Lung (tissue), 11 donors: ENCODE measurements at regions not wholly inside any gene's neighbourhood (a gene's known extent, or its start where the extent isn't known, plus 50 kb on each side); places are given as distances from the start of the nearest gene placed in this dataset.

Experiments used
- ATAC-seq: fragments of 200-7000 bp; cut with Tn5 transposase; one replicate; pipeline ENCODE4 v1.9.1; 2020; ENCODE audit warnings: moderate number of reproducible peaks; ENCODE audit not compliant: insufficient read depth, low FRiP score
- DNase-seq, 3 donors: peaks; one replicate each; pipeline ENCODE4 v3.0.0-alpha.2; 2013 to 2017
- H3K27ac ChIP-seq, 2 donors: one replicate each; pipeline ENCODE4 v1.5.1; 2013; ENCODE audit warnings: mild to moderate bottlenecking in 2 of 2, moderate library complexity in 2 of 2, control low read depth in 1 of 2, inconsistent platforms in 1 of 2, low read depth in 1 of 2, low read length in 1 of 2
- H3K27me3 ChIP-seq, 3 donors: one replicate each; pipeline ENCODE4 v1.5.1; 2013; ENCODE audit warnings: low read length in 2 of 3; ENCODE audit not compliant: control insufficient read depth in 3 of 3, insufficient read depth in 3 of 3
- H3K36me3 ChIP-seq, 4 donors: one replicate each; pipeline ENCODE4 v1.5.1; 2013; ENCODE audit warnings: low read length in 4 of 4, mild to moderate bottlenecking in 1 of 4, moderate library complexity in 1 of 4; ENCODE audit not compliant: control insufficient read depth in 4 of 4, insufficient read depth in 4 of 4
- H3K4me1 ChIP-seq, 5 donors: one replicate each; pipeline ENCODE4 v1.5.1; 2013; ENCODE audit warnings: low read length in 5 of 5, mild to moderate bottlenecking in 2 of 5, moderate library complexity in 1 of 5; ENCODE audit not compliant: control insufficient read depth in 5 of 5, insufficient read depth in 5 of 5
- H3K4me3 ChIP-seq: one replicate; pipeline ENCODE4 v1.5.1; 2013; ENCODE audit warnings: mild to moderate bottlenecking, control low read depth, moderate library complexity
- H3K9ac ChIP-seq, 2 donors: one replicate each; pipeline ENCODE4 v1.5.1; 2013; ENCODE audit warnings: low read length in 2 of 2, control low read depth in 1 of 2; ENCODE audit not compliant: insufficient read depth in 1 of 2
- H3K9me3 ChIP-seq, 4 donors: one replicate each; pipeline ENCODE4 v1.5.1; 2013; ENCODE audit warnings: low read length in 3 of 4, mild to moderate bottlenecking in 1 of 4, moderate library complexity in 1 of 4; ENCODE audit not compliant: control insufficient read depth in 4 of 4, insufficient read depth in 3 of 4
- CTCF ChIP-seq: IDR thresholded peaks from 2 replicates; pipeline ENCODE4 v1.5.1; 2012; ENCODE audit warnings: mild to moderate bottlenecking; ENCODE audit errors: control extremely low read depth, extremely low read depth
- whole genome bisulfite sequencing, 2 donors: extraction: QIAGEN DNeasy Blood & Tissue Kit; methylation state at CpG; one replicate each; pipeline ENCODE4 v1.1.7; 2013; 5-methylcytosine and 5-hydroxymethylcytosine counted together
- donor health status: control.
- donor health status: control.
- donor health status: Bipolar disorder and iron deficiency.
- donor health status: healthy.
- donor health status: DM: yes; HTN: yes; CAD: no.

GRCh38 chr1:209513226-209513625 lies 70.3 kb upstream of the CAMK1G start:
- no peak overlapping the region for H3K9ac ChIP-seq
- DNase-seq (peak in 2 of 3 donors; percentile 11 to 31), ATAC-seq (peak; percentile 58)
- peak; percentile 17 for TF ChIP-seq CTCF
- H3K4me3 ChIP-seq, result no peak overlapping the region
- H3K36me3 ChIP-seq, result no peaks in the 10 kb centered on the region
- no peaks in the 10 kb centered on the region for H3K4me1 ChIP-seq
- no peak overlapping the region for H3K27ac ChIP-seq
- WGBS, 2 donors, result 65 to 76% methylated on average over 5 of the region's 5 CpGs
- no peaks in the 10 kb centered on the region for H3K27me3 ChIP-seq
- peaks cover 0 to 3% (median 0%) of the 10 kb centered on the region in 4 donors for H3K9me3 ChIP-seq

- Histone ChIP-seq H3K4me1 (no peaks in the 10 kb centered on the region), H3K27me3 (no peaks in the 10 kb centered on the region), H3K4me3 (no peak overlapping the region), H3K36me3 (no peaks in the 10 kb centered on the region), H3K9ac (no peak overlapping the region), H3K27ac (no peak overlapping the region), H3K9me3 (peaks cover 0 to 3% (median 0%) of the 10 kb centered on the region in 4 donors)
- no peak for TF ChIP-seq CTCF
- WGBS, 2 donors, result 75 to 81% methylated on average over 10 of the region's 10 CpGs
- DNase-seq (no peak), ATAC-seq (no peak)
Observed at GRCh38 chr1:209516771-209517680, 66.5 kb upstream of the CAMK1G start.

- Histone ChIP-seq H3K27ac (no peak overlapping the region), H3K36me3 (no peaks in the 10 kb centered on the region), H3K27me3 (no peaks in the 10 kb centered on the region), H3K9ac (no peak overlapping the region), H3K9me3 (no peaks in the 10 kb centered on the region), H3K4me1 (no peaks in the 10 kb centered on the region), H3K4me3 (no peak overlapping the region)
- DNase-seq, result no peak
- ATAC-seq, result no peak
- no peak for TF ChIP-seq CTCF
- WGBS, 2 donors, result 78 to 92% methylated on average over 2 of the region's 2 CpGs
Observed at GRCh38 chr1:209517681-209518050, 65.8 kb upstream of the CAMK1G start.
